HG03571 (cell line): ENCODE measurements at regions not wholly inside any gene's neighbourhood (a gene's known extent, or its start where the extent isn't known, plus 50 kb on each side); places are given as distances from the start of the nearest gene placed in this dataset.
"Not testable (repeated sequence)": the region's sequence is repeated elsewhere in the genome, so short reads cannot be mapped to it uniquely, and the experiment has no call there.

ENCODE experiments used
- ATAC-seq: cut with Tn5 transposase; IDR thresholded peaks from one replicate; pipeline ENCODE4 v1.9.1; 2021; ENCODE audit not compliant: unreplicated experiment

GRCh38 chr13:33340631-33341030, 55.1 kb upstream of the STARD13 start:
- no peak for ATAC-seq

GRCh38 chr13:33341861-33342452, 56.4 kb upstream of the STARD13 start:
- no peak for ATAC-seq

- no peak for ATAC-seq
Observed at GRCh38 chr13:33345842-33346241, 60.3 kb upstream of the STARD13 start.

GRCh38 chr13:33347861-33348260, 62.3 kb upstream of the STARD13 start:
- ATAC-seq = no peak

GRCh38 chr13:33348366-33348765, 62.8 kb upstream of the STARD13 start:
- no peak for ATAC-seq

- ATAC-seq = no peak
Observed at GRCh38 chr13:33349288-33349985, 63.9 kb upstream of the STARD13 start.

GRCh38 chr13:33349986-33350826, 64.7 kb upstream of the STARD13 start:
- ATAC-seq = no peak

GRCh38 chr13:33351319-33351718, 65.8 kb upstream of the STARD13 start:
- ATAC-seq = no peak

GRCh38 chr13:33352041-33352440, 66.5 kb upstream of the STARD13 start:
- ATAC-seq = no peak

GRCh38 chr13:33352526-33352925, 67.0 kb upstream of the STARD13 start:
- no peak for ATAC-seq

- ATAC-seq = no peak
Observed at GRCh38 chr13:33353210-33353609, 67.7 kb upstream of the STARD13 start.

- no peak for ATAC-seq
Observed at GRCh38 chr13:33353646-33354045, 68.1 kb upstream of the STARD13 start.

- no peak for ATAC-seq
Observed at GRCh38 chr13:33355201-33355895, 69.8 kb upstream of the STARD13 start.

- ATAC-seq = not testable (repeated sequence)
Observed at GRCh38 chr13:33358076-33358475, 72.5 kb upstream of the STARD13 start.

GRCh38 chr13:33362986-33363727, 77.6 kb upstream of the STARD13 start:
- no peak for ATAC-seq

GRCh38 chr13:33364192-33364591, 78.6 kb upstream of the STARD13 start:
- ATAC-seq = no peak

- ATAC-seq = no peak
Observed at GRCh38 chr13:33366469-33367062, 81.0 kb upstream of the STARD13 start.

GRCh38 chr13:33367171-33367895, 81.8 kb upstream of the STARD13 start:
- no peak for ATAC-seq

- no peak for ATAC-seq
Observed at GRCh38 chr13:33367926-33368325, 82.4 kb upstream of the STARD13 start.

- ATAC-seq = no peak
Observed at GRCh38 chr13:33369073-33369472, 83.5 kb upstream of the STARD13 start.
